G401 (cell line): ENCODE measurements at regions not wholly inside any gene's neighbourhood (a gene's known extent, or its start where the extent isn't known, plus 50 kb on each side); places are given as distances from the start of the nearest gene placed in this dataset.

Source experiments
- DNase-seq: peaks from one replicate; pipeline ENCODE4 v3.0.0-alpha.2; 2015; ENCODE audit warnings: low spot score
- in situ Hi-C: cut with HindIII; loops from 2 replicates; pipeline ENCODE4 v1.10.0; 2016; ENCODE audit warnings: low sequenced_read_pairs, mixed read lengths

- DNase-seq: no peak
These were observed 62.1 kb upstream of the LMO1 start for GRCh38 chr11:8325591-8326304.

GRCh38 chr11:8323161-8323935 is 59.7 kb upstream of the LMO1 start:
- in situ Hi-C loops: no loop called here
- DNase-seq: no peak

More at GRCh38 chr11:8325591-8326304, 62.1 kb upstream of the LMO1 start:
- in situ Hi-C loops: no loop called here

- in situ Hi-C loops: no loop called here
- no peak for DNase-seq
These were observed 58.2 kb upstream of the LMO1 start for GRCh38 chr11:8321876-8322275.

- DNase-seq: no peak
- in situ Hi-C loops: no loop called here
These were observed 56.4 kb upstream of the LMO1 start for GRCh38 chr11:8320076-8320475.

- DNase-seq: no peak
- in situ Hi-C loops: no loop called here
These were observed 54.9 kb upstream of the LMO1 start for GRCh38 chr11:8318536-8318935.

GRCh38 chr11:8317159-8317558 is 53.5 kb upstream of the LMO1 start:
- in situ Hi-C loops: no loop called here
- DNase-seq: no peak

GRCh38 chr11:8315954-8316353 is 52.3 kb upstream of the LMO1 start:
- in situ Hi-C loops: no loop called here
- DNase-seq: no peak

GRCh38 chr11:8315463-8315862 is 51.8 kb upstream of the LMO1 start:
- in situ Hi-C loops: no loop called here
- DNase-seq: no peak

GRCh38 chr11:8314916-8315315 is 51.2 kb upstream of the LMO1 start:
- in situ Hi-C loops: no loop called here
- no peak for DNase-seq

- DNase-seq: no peak
- in situ Hi-C loops: no loop called here
These were observed 49.9 kb upstream of the LMO1 start for GRCh38 chr11:8313504-8314090.
